Central memory CD8-positive, alpha-beta T cell (primary cell): ENCODE measurements at regions not wholly inside any gene's neighbourhood (a gene's known extent, or its start where the extent isn't known, plus 50 kb on each side); places are given as distances from the start of the nearest gene placed in this dataset.
"Not testable (repeated sequence)": the region's sequence is repeated elsewhere in the genome, so short reads cannot be mapped to it uniquely, and the experiment has no call there.

Experiments used
- ATAC-seq: fragments of 150-1000 bp; cut with Tn5 transposase; replicated peaks from 2 replicates; pipeline ENCODE4 v1.10.0; 2022; ENCODE audit warnings: mild to moderate bottlenecking, moderate FRiP score, moderate number of reproducible peaks; ENCODE audit not compliant: poor library complexity, severe bottlenecking; ENCODE audit errors: extremely low read depth
- DNase-seq, 2 donors: peaks; one replicate each; pipeline ENCODE4 v3.0.0; 2021; ENCODE audit warnings: low spot score in 2 of 2
- H3K27ac Mint-ChIP-seq: one replicate; pipeline ENCODE4 v1.8.0; 2022; ENCODE audit warnings: low read depth, mild to moderate bottlenecking, moderate library complexity, mixed read lengths
- H3K27me3 Mint-ChIP-seq: one replicate; pipeline ENCODE4 v1.8.0; 2022; ENCODE audit warnings: mixed read lengths
- H3K36me3 Mint-ChIP-seq: one replicate; pipeline ENCODE4 v1.8.0; 2022; ENCODE audit warnings: mild to moderate bottlenecking, moderate library complexity, mixed read lengths; ENCODE audit not compliant: insufficient read depth
- H3K4me1 Mint-ChIP-seq: one replicate; pipeline ENCODE4 v1.8.0; 2022; ENCODE audit warnings: mixed read lengths
- H3K4me3 Mint-ChIP-seq: one replicate; pipeline ENCODE4 v1.8.0; 2022; ENCODE audit warnings: mild to moderate bottlenecking, moderate library complexity, mixed read lengths
- H3K9me3 Mint-ChIP-seq: one replicate; pipeline ENCODE4 v1.8.0; 2022; ENCODE audit warnings: mixed read lengths

- Mint-ChIP-seq H3K9me3 (peaks cover 10% of the 10 kb centered on the region), H3K4me3 (no peak overlapping the region), H3K36me3 (no peaks in the 10 kb centered on the region), H3K4me1 (no peaks in the 10 kb centered on the region), H3K27ac (no peak overlapping the region), H3K27me3 (peaks cover 63% of the 10 kb centered on the region)
- ATAC-seq (no peak), DNase-seq (no peak)
Measured at GRCh38 chr20:47914792-47915191, 129.5 kb upstream of the SULF2 start.

- not testable (repeated sequence) for H3K9me3 Mint-ChIP-seq, DNase-seq, H3K4me1 Mint-ChIP-seq, H3K4me3 Mint-ChIP-seq, ATAC-seq, H3K36me3 Mint-ChIP-seq, H3K27ac Mint-ChIP-seq
- peaks cover 63% of the 10 kb centered on the region for H3K27me3 Mint-ChIP-seq
Measured at GRCh38 chr20:47912786-47913501, 127.7 kb upstream of the SULF2 start.

GRCh38 chr20:47912165-47912564 lies 126.9 kb upstream of the SULF2 start:
- DNase-seq, H3K4me3 Mint-ChIP-seq: not testable (repeated sequence)
- H3K27me3 Mint-ChIP-seq: peaks cover 71% of the 10 kb centered on the region

GRCh38 chr20:47909696-47910369 lies 124.6 kb upstream of the SULF2 start:
- not testable (repeated sequence) for H3K4me3 Mint-ChIP-seq, DNase-seq, H3K9me3 Mint-ChIP-seq, H3K36me3 Mint-ChIP-seq, H3K27ac Mint-ChIP-seq, H3K4me1 Mint-ChIP-seq, ATAC-seq
- H3K27me3 Mint-ChIP-seq: peaks cover 66% of the 10 kb centered on the region

More at GRCh38 chr20:47912165-47912564, 126.9 kb upstream of the SULF2 start:
- H3K27ac Mint-ChIP-seq, ATAC-seq, H3K9me3 Mint-ChIP-seq, H3K36me3 Mint-ChIP-seq, H3K4me1 Mint-ChIP-seq: not testable (repeated sequence)

GRCh38 chr20:47908361-47909035 lies 123.2 kb upstream of the SULF2 start:
- H3K27me3 Mint-ChIP-seq: peaks cover 62% of the 10 kb centered on the region
- not testable (repeated sequence) for H3K27ac Mint-ChIP-seq, H3K4me3 Mint-ChIP-seq, DNase-seq, H3K4me1 Mint-ChIP-seq, ATAC-seq, H3K36me3 Mint-ChIP-seq, H3K9me3 Mint-ChIP-seq

- DNase-seq, H3K9me3 Mint-ChIP-seq, ATAC-seq, H3K36me3 Mint-ChIP-seq, H3K27ac Mint-ChIP-seq, H3K4me3 Mint-ChIP-seq, H3K4me1 Mint-ChIP-seq: not testable (repeated sequence)
- H3K27me3 Mint-ChIP-seq: peaks cover 57% of the 10 kb centered on the region
Measured at GRCh38 chr20:47907951-47908350, 122.7 kb upstream of the SULF2 start.

GRCh38 chr20:47907031-47907675 lies 121.9 kb upstream of the SULF2 start:
- H3K27me3 Mint-ChIP-seq: peaks cover 52% of the 10 kb centered on the region
- no peak overlapping the region for H3K27ac Mint-ChIP-seq
- DNase-seq: no peak
- H3K4me3 Mint-ChIP-seq: no peak overlapping the region
- no peak for ATAC-seq
- no peaks in the 10 kb centered on the region for H3K36me3 Mint-ChIP-seq
- no peaks in the 10 kb centered on the region for H3K4me1 Mint-ChIP-seq
- no peaks in the 10 kb centered on the region for H3K9me3 Mint-ChIP-seq

GRCh38 chr20:47906348-47906660 lies 121.0 kb upstream of the SULF2 start:
- no peak for ATAC-seq
- no peaks in the 10 kb centered on the region for H3K9me3 Mint-ChIP-seq

GRCh38 chr20:47905628-47906347 lies 120.5 kb upstream of the SULF2 start:
- no peaks in the 10 kb centered on the region for H3K4me1 Mint-ChIP-seq
- no peak overlapping the region for H3K27ac Mint-ChIP-seq
- no peak for DNase-seq
- H3K4me3 Mint-ChIP-seq: no peak overlapping the region
- peaks cover 39% of the 10 kb centered on the region for H3K27me3 Mint-ChIP-seq
- no peaks in the 10 kb centered on the region for H3K36me3 Mint-ChIP-seq
- no peaks in the 10 kb centered on the region for H3K9me3 Mint-ChIP-seq
- ATAC-seq: no peak

More at GRCh38 chr20:47906348-47906660, 121.0 kb upstream of the SULF2 start:
- DNase-seq: no peak
- no peaks in the 10 kb centered on the region for H3K36me3 Mint-ChIP-seq
- H3K27me3 Mint-ChIP-seq: peaks cover 44% of the 10 kb centered on the region
- H3K27ac Mint-ChIP-seq: no peak overlapping the region
- H3K4me1 Mint-ChIP-seq: no peaks in the 10 kb centered on the region
- H3K4me3 Mint-ChIP-seq: no peak overlapping the region

- not testable (repeated sequence) for H3K27ac Mint-ChIP-seq, H3K4me3 Mint-ChIP-seq, H3K4me1 Mint-ChIP-seq, DNase-seq, ATAC-seq, H3K9me3 Mint-ChIP-seq, H3K36me3 Mint-ChIP-seq
- peaks cover 24% of the 10 kb centered on the region for H3K27me3 Mint-ChIP-seq
Measured at GRCh38 chr20:47903009-47903408, 117.7 kb upstream of the SULF2 start.

- not testable (repeated sequence) for H3K9me3 Mint-ChIP-seq, H3K36me3 Mint-ChIP-seq, H3K27ac Mint-ChIP-seq, H3K27me3 Mint-ChIP-seq, ATAC-seq, DNase-seq, H3K4me1 Mint-ChIP-seq, H3K4me3 Mint-ChIP-seq
Measured at GRCh38 chr20:47899313-47899712, 114.0 kb upstream of the SULF2 start.

- ATAC-seq (no peak), DNase-seq (no peak)
- no peaks in the 10 kb centered on the region for H3K27me3 Mint-ChIP-seq
- H3K27ac Mint-ChIP-seq: no peak overlapping the region
- H3K9me3 Mint-ChIP-seq: no peaks in the 10 kb centered on the region
- H3K36me3 Mint-ChIP-seq: no peaks in the 10 kb centered on the region
- no peak overlapping the region for H3K4me3 Mint-ChIP-seq
- H3K4me1 Mint-ChIP-seq: no peaks in the 10 kb centered on the region
Measured at GRCh38 chr20:47897461-47897860, 112.2 kb upstream of the SULF2 start.
